Fibroblast of lung (primary cell): ENCODE measurements at regions not wholly inside any gene's neighbourhood (a gene's known extent, or its start where the extent isn't known, plus 50 kb on each side); places are given as distances from the start of the nearest gene placed in this dataset.

Experiments
- DNase-seq, 2 donors: peaks; one replicate each; pipeline versions ENCODE4 v3.0.0 to v3.0.0-alpha.2; 2010; ENCODE audit warnings: low read depth in 2 of 2
- H2AFZ ChIP-seq: 2 replicates; pipeline ENCODE4 v1.5.1; 2012; ENCODE audit warnings: low read length, control low read depth, inconsistent platforms
- H3K27ac ChIP-seq: 2 replicates; pipeline ENCODE4 v1.5.1; 2011; ENCODE audit warnings: low read length, control low read depth; ENCODE audit not compliant: insufficient read depth
- H3K27me3 ChIP-seq: 2 replicates; pipeline ENCODE4 v1.5.1; 2011; ENCODE audit warnings: mild to moderate bottlenecking, low read length; ENCODE audit not compliant: control insufficient read depth, insufficient read depth
- H3K36me3 ChIP-seq: 2 replicates; pipeline ENCODE4 v1.5.1; 2011; ENCODE audit warnings: low read length; ENCODE audit not compliant: control insufficient read depth, insufficient read depth
- H3K4me1 ChIP-seq: 2 replicates; pipeline ENCODE4 v1.5.1; 2011; ENCODE audit warnings: low read length; ENCODE audit not compliant: control insufficient read depth, insufficient read depth; ENCODE audit errors: extremely low read depth
- H3K4me2 ChIP-seq: 2 replicates; pipeline ENCODE4 v1.5.1; 2011; ENCODE audit warnings: low read length, control low read depth; ENCODE audit not compliant: insufficient read depth; ENCODE audit errors: extremely low read depth
- H3K4me3 ChIP-seq, 4 experiments: fragments of 200-600 bp in 1 of 4; sonication (generic) in 1 of 4; replicated peaks in 1 of 4; 2 replicates each; pipeline ENCODE4 v1.5.1; 2011 to 2016; ENCODE audit warnings: low read length in 4 of 4, low read depth in 3 of 4, mild to moderate bottlenecking in 3 of 4, control low read depth in 2 of 4, inconsistent platforms in 1 of 4, mixed read lengths in 1 of 4; ENCODE audit not compliant: insufficient read depth in 1 of 4; ENCODE audit errors: control extremely low read depth in 1 of 4
- H3K79me2 ChIP-seq: 2 replicates; pipeline ENCODE4 v1.5.1; 2012; ENCODE audit warnings: mild to moderate bottlenecking, low read length, inconsistent platforms; ENCODE audit not compliant: control insufficient read depth, insufficient read depth
- H3K9ac ChIP-seq: 2 replicates; pipeline ENCODE4 v1.5.1; 2011; ENCODE audit warnings: mild to moderate bottlenecking, low read length, control low read depth; ENCODE audit not compliant: insufficient read depth
- H3K9me3 ChIP-seq: 2 replicates; pipeline ENCODE4 v1.5.1; 2012; ENCODE audit warnings: low read depth, low read length; ENCODE audit not compliant: control insufficient read depth, insufficient read depth
- H4K20me1 ChIP-seq: 2 replicates; pipeline ENCODE4 v1.5.1; 2011; ENCODE audit warnings: low read length; ENCODE audit not compliant: control insufficient read depth, insufficient read depth; ENCODE audit errors: extremely low read depth
- CTCF ChIP-seq, 2 donors: IDR thresholded peaks in 1 of 2; conservative IDR thresholded peaks in 1 of 2; 1 replicate in 1 of 2; 2 replicates in 1 of 2; pipeline ENCODE4 v1.5.1; 2011 to 2012; ENCODE audit warnings: low read length in 2 of 2, control low read depth in 1 of 2, inconsistent platforms in 1 of 2, low read depth in 1 of 2, mild to moderate bottlenecking in 1 of 2
- EZH2 ChIP-seq: IDR thresholded peaks from 2 replicates; pipeline ENCODE4 v1.5.1; 2012; ENCODE audit warnings: low read length, control low read depth, mild to moderate bottlenecking; ENCODE audit errors: missing control alignments

- TF ChIP-seq CTCF (conservative IDR thresholded peaks at IDR 0.05 in 1 of 2, IDR thresholded peaks at IDR 0.05 in 1 of 2; ENCODE audit: low read depth in 1 of 2, low read length in 2 of 2) (no peak), EZH2 (no peak)
- no peak for DNase-seq
Observed at GRCh38 chr2:89849731-89850130, 1158.3 kb downstream of the RPIA start.

GRCh38 chr2:89850481-89850880 is 1159.0 kb downstream of the RPIA start:
- Histone ChIP-seq H3K9ac (no peak overlapping the region), H4K20me1 (no peaks in the 10 kb centered on the region), H3K4me3 (no peak overlapping the region), H3K4me2 (no peak overlapping the region), H3K79me2 (no peaks in the 10 kb centered on the region), H3K27me3 (no peaks in the 10 kb centered on the region), H3K9me3 (no peaks in the 10 kb centered on the region), H3K36me3 (no peaks in the 10 kb centered on the region), H3K27ac (no peak overlapping the region), H2AFZ (no peak overlapping the region), H3K4me1 (no peaks in the 10 kb centered on the region)
- TF ChIP-seq EZH2 (no peak), CTCF (conservative IDR thresholded peaks at IDR 0.05 in 1 of 2, IDR thresholded peaks at IDR 0.05 in 1 of 2; ENCODE audit: low read depth in 1 of 2, low read length in 2 of 2) (no peak)
- DNase-seq: no peak

More at GRCh38 chr2:89849731-89850130, 1158.3 kb downstream of the RPIA start:
- Histone ChIP-seq H3K4me3 (no peak overlapping the region), H3K27ac (no peak overlapping the region), H3K4me1 (no peaks in the 10 kb centered on the region), H3K79me2 (no peaks in the 10 kb centered on the region), H4K20me1 (no peaks in the 10 kb centered on the region), H3K27me3 (no peaks in the 10 kb centered on the region), H3K36me3 (no peaks in the 10 kb centered on the region), H3K4me2 (no peak overlapping the region), H2AFZ (no peak overlapping the region), H3K9me3 (no peaks in the 10 kb centered on the region), H3K9ac (no peak overlapping the region)

GRCh38 chr2:89850881-89851582 is 1159.6 kb downstream of the RPIA start:
- DNase-seq: no peak
- TF ChIP-seq EZH2: no peak
- no peak for TF ChIP-seq CTCF (conservative IDR thresholded peaks at IDR 0.05 in 1 of 2, IDR thresholded peaks at IDR 0.05 in 1 of 2; ENCODE audit: low read depth in 1 of 2, low read length in 2 of 2)

More at GRCh38 chr2:89850881-89851582, 1159.6 kb downstream of the RPIA start:
- H3K9ac ChIP-seq: no peak overlapping the region
- H3K27ac ChIP-seq: no peak overlapping the region
- H3K27me3 ChIP-seq: no peaks in the 10 kb centered on the region
- H3K9me3 ChIP-seq: no peaks in the 10 kb centered on the region
- H4K20me1 ChIP-seq: no peaks in the 10 kb centered on the region
- no peaks in the 10 kb centered on the region for H3K4me1 ChIP-seq
- no peak overlapping the region for H2AFZ ChIP-seq
- no peak overlapping the region for H3K4me2 ChIP-seq
- no peaks in the 10 kb centered on the region for H3K79me2 ChIP-seq
- H3K36me3 ChIP-seq: no peaks in the 10 kb centered on the region
- H3K4me3 ChIP-seq: no peak overlapping the region
